T-helper 1 cell treated with Interleukin-12 subunit alpha and Interleukin-12 subunit beta and Interleukin-4 antibody, amounts not matched to agents 30 μg/mL and 1 μg/mL, for 36 hours (primary cell): ENCODE measurements at regions not wholly inside any gene's neighbourhood (a gene's known extent, or its start where the extent isn't known, plus 50 kb on each side); places are given as distances from the start of the nearest gene placed in this dataset.

ENCODE experiments used
- H3K27ac Mint-ChIP-seq: one replicate; pipeline ENCODE4 v1.8.0; 2021; ENCODE audit warnings: mild to moderate bottlenecking, mixed read lengths
- H3K27me3 Mint-ChIP-seq: one replicate; pipeline ENCODE4 v1.8.0; 2021; ENCODE audit warnings: low read depth, mixed read lengths
- H3K36me3 Mint-ChIP-seq: one replicate; pipeline ENCODE4 v1.8.0; 2021; ENCODE audit warnings: low read depth, mixed read lengths
- H3K4me1 Mint-ChIP-seq: one replicate; pipeline ENCODE4 v1.8.0; 2021; ENCODE audit warnings: low read depth, mixed read lengths
- H3K4me3 Mint-ChIP-seq: one replicate; pipeline ENCODE4 v1.8.0; 2021; ENCODE audit warnings: mild to moderate bottlenecking, moderate library complexity, mixed read lengths
- H3K9me3 Mint-ChIP-seq: one replicate; pipeline ENCODE4 v1.8.0; 2021; ENCODE audit warnings: mixed read lengths

DNA sequence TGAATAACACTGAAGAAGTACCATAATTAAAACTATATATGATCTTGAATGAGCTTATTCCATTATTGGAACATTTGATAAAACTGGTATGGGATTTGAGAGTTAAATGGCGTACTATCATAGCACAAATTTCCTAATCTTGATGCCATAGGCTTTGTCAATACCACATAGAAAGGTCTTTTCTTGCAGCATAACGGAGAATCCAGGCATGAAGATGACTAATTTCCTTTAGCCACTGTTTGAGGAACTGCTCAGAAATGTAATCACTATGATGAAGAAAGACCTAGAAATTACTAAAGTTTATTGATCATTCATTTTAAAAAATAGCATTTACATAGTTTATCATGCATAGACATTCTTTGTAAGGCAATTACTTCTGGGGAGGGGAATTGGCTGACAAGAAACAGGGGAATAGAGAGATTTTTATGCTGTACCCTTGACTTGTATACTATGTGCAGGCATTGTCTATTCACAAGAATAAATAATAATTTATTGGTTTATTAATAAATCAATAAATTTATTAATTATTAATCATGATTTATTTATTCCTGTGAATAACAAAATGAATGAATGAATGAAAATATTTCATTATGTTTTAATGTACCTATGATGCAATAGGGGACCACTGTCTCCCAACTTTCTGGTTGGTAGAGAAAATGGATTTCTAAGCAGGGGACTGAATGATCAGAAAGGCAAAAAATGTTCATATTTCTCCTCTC is 2676.6 kb downstream of the PCDH9 start:
- Mint-ChIP-seq H3K4me1 (no peaks in the 10 kb centered on the region), H3K9me3 (peaks cover 18% of the 10 kb centered on the region), H3K27ac (no peak overlapping the region), H3K27me3 (no peaks in the 10 kb centered on the region), H3K36me3 (no peaks in the 10 kb centered on the region), H3K4me3 (no peak overlapping the region)

DNA sequence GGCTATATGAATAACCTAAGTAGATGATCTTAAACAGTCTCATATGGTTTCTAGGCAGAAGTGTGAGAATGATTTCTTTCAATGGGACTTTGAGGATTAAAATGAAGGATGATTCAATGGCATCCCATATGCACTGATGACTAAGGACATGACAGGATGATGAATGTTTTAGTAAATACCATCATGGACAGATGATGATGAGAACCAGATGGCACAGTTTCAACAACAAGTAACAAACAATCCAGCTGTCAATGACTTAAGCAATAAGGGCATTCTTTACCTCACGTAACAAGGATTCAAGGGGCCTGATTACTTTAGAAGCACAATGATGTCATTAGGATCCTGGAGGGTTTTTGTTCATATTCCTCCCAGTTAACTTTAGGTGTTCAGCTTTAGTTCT is 2678.4 kb downstream of the PCDH9 start:
- Mint-ChIP-seq H3K4me3 (no peak overlapping the region), H3K27ac (no peak overlapping the region), H3K9me3 (peaks cover 16% of the 10 kb centered on the region), H3K27me3 (no peaks in the 10 kb centered on the region), H3K4me1 (no peaks in the 10 kb centered on the region), H3K36me3 (no peaks in the 10 kb centered on the region)

DNA sequence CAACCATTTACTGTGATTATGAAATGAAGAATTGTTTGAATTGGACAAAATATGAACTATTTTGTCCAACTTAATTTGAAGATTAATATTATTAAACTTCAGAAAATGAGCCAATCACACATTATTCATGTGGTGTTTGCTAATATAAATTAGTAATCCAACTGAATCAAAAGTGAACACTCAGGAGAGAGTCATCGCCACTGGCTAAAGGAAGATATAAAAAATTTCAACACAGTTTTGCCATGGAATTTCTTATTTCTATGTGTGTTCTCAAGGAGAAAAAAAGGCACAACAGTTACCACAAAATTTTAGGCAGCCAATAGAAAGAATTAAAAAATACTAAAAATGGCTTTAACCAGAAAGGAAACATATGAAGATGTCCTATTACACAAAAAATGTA is 2683.8 kb downstream of the PCDH9 start:
- H3K27me3 Mint-ChIP-seq = no peaks in the 10 kb centered on the region
- H3K4me1 Mint-ChIP-seq = no peaks in the 10 kb centered on the region
- no peak overlapping the region for H3K4me3 Mint-ChIP-seq
- no peaks in the 10 kb centered on the region for H3K36me3 Mint-ChIP-seq
- H3K27ac Mint-ChIP-seq = no peak overlapping the region
- H3K9me3 Mint-ChIP-seq = peaks cover 8% of the 10 kb centered on the region

DNA sequence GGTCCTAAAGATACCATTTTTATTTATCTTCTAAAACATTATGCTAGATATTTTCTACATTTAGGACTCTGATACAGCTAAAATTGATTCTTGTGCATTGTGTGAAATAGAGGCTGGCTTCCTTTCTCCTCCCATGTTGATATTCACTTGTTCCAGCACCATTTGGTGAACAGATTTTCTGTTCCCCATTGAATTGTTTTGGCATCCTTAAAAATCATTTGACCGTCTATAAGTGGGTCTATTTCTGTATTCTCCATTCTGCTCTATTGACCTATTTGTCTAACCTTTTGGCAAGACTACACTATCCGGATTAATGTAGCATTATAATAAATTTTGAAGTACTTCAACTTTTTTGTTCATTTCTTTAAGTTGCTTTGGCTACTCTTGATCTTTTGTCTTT is 2689.2 kb downstream of the PCDH9 start:
- no peaks in the 10 kb centered on the region for H3K27me3 Mint-ChIP-seq
- H3K4me1 Mint-ChIP-seq = no peaks in the 10 kb centered on the region
- H3K27ac Mint-ChIP-seq = no peak overlapping the region
- no peaks in the 10 kb centered on the region for H3K36me3 Mint-ChIP-seq
- H3K9me3 Mint-ChIP-seq = no peaks in the 10 kb centered on the region
- no peak overlapping the region for H3K4me3 Mint-ChIP-seq

DNA sequence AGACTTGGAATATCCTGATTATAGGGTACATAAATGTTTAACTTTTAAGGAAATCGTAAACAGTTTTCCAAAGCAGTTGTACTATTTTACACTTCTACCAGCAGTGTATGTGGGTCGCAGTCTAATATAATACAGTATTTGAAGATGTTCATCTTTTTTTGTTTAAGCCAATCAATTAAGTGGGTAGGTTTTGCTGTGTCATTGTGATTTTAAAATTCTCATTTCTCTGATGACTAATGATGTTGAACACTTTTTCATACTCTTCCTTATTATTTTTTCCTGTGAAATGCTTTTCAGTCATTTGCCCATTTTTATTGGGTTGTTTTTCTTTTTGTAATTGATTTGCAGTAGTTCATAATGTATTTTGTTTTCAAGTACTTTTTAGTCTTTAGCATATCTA is 2689.7 kb downstream of the PCDH9 start:
- no peak overlapping the region for H3K27ac Mint-ChIP-seq
- no peaks in the 10 kb centered on the region for H3K27me3 Mint-ChIP-seq
- no peak overlapping the region for H3K4me3 Mint-ChIP-seq
- H3K9me3 Mint-ChIP-seq = no peaks in the 10 kb centered on the region
- no peaks in the 10 kb centered on the region for H3K4me1 Mint-ChIP-seq
- no peaks in the 10 kb centered on the region for H3K36me3 Mint-ChIP-seq

DNA sequence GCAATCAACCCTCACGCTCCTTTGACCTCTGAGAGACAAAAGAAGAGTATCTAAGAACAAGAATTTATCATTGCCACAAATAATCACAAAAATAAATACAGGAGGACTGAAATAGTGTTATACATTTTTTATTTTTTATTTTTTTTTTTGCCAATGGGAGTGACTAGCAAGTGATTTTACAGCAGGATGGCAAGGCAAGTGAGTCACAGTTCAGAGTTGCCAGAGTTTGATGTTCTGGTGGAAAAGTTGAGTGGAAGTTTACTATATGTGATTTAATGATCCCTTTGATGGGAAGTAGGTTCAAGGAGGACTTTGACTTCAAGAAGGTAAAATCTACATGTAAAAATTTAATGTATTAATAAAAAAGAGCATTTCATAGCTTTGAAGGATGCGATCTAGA is 2691.4 kb downstream of the PCDH9 start:
- no peaks in the 10 kb centered on the region for H3K4me1 Mint-ChIP-seq
- H3K4me3 Mint-ChIP-seq = no peak overlapping the region
- no peak overlapping the region for H3K27ac Mint-ChIP-seq
- H3K9me3 Mint-ChIP-seq = no peaks in the 10 kb centered on the region
- no peaks in the 10 kb centered on the region for H3K36me3 Mint-ChIP-seq
- H3K27me3 Mint-ChIP-seq = no peaks in the 10 kb centered on the region

DNA sequence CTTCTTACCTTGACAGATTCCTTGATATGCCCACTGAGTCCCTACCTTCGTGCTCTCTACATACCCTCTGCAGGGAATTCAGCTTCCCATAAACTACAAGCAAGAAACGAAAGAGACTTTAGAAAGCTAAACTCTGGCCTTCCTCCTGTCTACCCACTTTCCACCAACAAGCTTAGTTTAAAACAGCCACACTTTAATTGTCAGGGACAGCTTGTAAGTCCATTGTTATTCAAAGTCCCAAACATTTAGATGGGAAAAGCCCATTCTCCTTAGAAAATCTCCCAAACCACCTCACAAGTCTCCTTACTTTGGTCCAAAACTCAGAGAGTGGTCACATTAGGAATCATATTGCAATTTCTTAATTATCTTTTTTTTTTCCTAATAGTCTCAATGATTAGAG is 2695.8 kb downstream of the PCDH9 start:
- Mint-ChIP-seq H3K36me3 (no peaks in the 10 kb centered on the region), H3K9me3 (no peaks in the 10 kb centered on the region), H3K27ac (no peak overlapping the region), H3K4me1 (no peaks in the 10 kb centered on the region), H3K4me3 (no peak overlapping the region), H3K27me3 (no peaks in the 10 kb centered on the region)

DNA sequence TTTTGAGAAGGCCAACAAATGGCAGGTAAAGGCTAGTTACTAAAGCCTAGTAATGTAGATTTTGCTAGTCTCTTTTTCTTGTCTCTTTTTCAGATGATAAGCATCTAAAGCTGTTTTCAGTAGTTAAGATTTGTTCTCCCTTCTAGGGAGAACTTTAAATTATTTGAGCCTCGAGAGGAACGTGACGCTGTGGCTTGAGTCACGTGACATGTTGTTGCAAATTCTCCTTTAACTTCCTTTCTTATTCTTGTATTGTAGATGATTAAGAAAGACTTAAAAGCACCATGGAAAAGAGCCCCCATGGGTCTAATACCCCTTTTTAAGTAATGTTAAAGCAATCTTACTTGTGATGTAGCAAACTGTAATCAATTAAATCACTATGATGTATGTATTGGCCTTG is 2698.7 kb downstream of the PCDH9 start:
- H3K9me3 Mint-ChIP-seq = no peaks in the 10 kb centered on the region
- H3K27me3 Mint-ChIP-seq = no peaks in the 10 kb centered on the region
- H3K4me1 Mint-ChIP-seq = no peaks in the 10 kb centered on the region
- H3K36me3 Mint-ChIP-seq = no peaks in the 10 kb centered on the region
- no peak overlapping the region for H3K27ac Mint-ChIP-seq
- no peak overlapping the region for H3K4me3 Mint-ChIP-seq

DNA sequence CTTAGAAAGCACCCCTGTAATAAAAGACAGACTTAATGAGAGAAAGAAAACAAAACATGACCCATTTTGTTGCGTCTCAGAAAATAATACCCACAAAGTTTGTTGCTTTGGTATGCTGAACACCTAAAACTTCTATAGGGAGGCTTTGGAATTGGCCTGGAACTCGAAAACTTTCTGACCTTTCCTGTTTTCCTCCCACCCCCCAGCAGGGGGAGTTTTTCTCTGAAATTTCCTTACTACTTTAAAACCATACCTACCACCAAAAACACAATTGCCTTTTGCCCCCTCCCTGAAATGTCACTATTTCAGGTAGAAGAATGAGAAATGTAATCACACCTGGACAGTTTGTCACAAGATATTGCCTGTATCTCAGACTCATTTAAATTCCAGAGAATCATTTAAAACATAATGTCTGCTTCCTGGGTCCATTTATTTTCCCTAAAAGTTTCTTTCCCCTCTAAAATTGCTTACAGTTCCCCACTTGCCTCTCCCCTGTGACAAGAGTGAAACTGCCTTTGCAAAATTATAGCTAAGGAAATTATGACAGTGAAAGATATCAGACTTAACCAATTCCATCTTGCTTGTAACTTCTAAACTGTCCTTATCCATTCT is 2700.2 kb downstream of the PCDH9 start:
- Mint-ChIP-seq H3K4me3 (no peak overlapping the region), H3K4me1 (no peaks in the 10 kb centered on the region), H3K36me3 (no peaks in the 10 kb centered on the region), H3K27ac (no peak overlapping the region), H3K9me3 (peaks cover 3% of the 10 kb centered on the region), H3K27me3 (no peaks in the 10 kb centered on the region)

DNA sequence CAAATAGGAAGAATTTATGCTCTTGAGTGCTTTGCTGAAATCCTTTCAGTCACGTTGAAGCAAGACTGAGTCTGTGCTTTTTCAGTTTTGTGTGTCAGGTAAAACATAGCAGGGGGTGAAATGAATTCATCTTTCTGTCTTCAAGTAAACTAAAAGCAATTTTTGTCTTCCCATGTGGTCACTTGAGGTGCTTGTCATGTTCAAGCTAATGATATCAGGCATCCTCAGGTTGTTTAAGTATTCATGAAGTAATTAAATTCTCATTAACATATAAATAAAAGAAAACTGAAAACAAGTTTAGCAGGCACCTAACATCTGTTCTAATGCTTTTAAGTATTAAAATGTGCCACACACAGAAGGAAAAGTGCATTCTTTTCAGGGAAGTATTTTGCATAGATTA is 2701.3 kb downstream of the PCDH9 start:
- Mint-ChIP-seq H3K9me3 (peaks cover 3% of the 10 kb centered on the region), H3K4me3 (no peak overlapping the region), H3K27me3 (no peaks in the 10 kb centered on the region), H3K4me1 (no peaks in the 10 kb centered on the region), H3K27ac (no peak overlapping the region), H3K36me3 (no peaks in the 10 kb centered on the region)

DNA sequence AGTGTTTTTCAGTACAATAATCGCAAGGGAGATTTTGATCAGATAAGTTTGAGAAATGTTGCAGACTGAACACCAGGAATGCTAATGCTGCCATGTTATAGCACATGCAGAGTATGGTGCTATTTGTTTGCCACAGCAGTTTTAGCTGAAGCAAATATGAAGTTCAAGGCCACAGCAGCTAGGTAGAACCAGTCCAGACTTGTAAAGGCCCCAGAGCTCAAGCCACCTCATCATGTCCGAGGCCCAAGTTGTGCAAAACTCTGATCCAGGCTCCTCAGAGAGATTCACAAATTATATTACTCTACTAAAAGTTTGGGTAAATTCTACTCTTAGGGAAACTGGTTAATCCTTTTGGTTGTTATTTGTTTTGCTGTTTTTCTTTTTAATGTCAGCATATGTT is 2702.6 kb downstream of the PCDH9 start:
- H3K36me3 Mint-ChIP-seq = no peaks in the 10 kb centered on the region
- no peak overlapping the region for H3K27ac Mint-ChIP-seq
- peaks cover 3% of the 10 kb centered on the region for H3K9me3 Mint-ChIP-seq
- no peaks in the 10 kb centered on the region for H3K4me1 Mint-ChIP-seq
- no peaks in the 10 kb centered on the region for H3K27me3 Mint-ChIP-seq
- no peak overlapping the region for H3K4me3 Mint-ChIP-seq

DNA sequence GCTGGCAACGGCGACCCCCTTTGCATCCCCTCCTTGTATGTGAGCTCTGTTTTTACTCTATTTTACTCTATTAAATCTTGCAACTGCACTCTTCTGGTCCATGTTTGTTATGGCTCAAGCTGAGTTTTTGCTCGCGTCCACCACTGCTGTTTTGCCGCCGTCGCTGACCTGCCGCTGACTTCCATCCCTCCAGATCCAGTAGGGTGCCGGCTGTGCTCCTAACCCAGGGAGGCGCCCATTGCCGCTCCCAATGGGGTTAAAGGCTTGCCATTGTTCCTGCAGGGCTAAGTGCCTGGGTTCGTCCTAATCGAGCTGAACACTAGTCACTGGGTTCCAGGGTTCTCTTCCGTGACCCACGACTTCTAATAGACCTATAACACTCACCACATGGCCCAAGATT is 2704.4 kb downstream of the PCDH9 start:
- Mint-ChIP-seq H3K27ac (no peak overlapping the region), H3K27me3 (no peaks in the 10 kb centered on the region), H3K9me3 (peaks cover 7% of the 10 kb centered on the region), H3K4me1 (no peaks in the 10 kb centered on the region), H3K4me3 (no peak overlapping the region), H3K36me3 (no peaks in the 10 kb centered on the region)

DNA sequence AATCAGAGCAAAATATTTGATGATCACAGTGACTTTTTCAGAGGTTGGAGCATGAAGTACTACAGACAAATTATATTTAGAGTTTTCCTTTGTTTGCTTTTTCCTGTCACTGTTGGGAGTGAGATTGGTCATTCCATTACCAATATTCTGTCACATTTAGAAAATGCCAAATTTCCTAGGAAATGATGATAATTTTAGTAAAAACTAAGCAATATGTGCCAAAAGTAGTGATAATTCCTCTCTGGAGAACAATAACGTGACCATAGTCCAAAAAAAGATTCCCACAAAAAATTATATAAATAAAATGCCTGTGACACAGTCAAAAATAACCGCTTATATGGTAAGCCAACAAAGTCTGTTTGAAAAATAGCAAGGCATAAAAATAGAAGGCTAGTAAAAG is 2719.4 kb downstream of the PCDH9 start:
- Mint-ChIP-seq H3K27ac (no peak overlapping the region), H3K4me3 (no peak overlapping the region), H3K36me3 (no peaks in the 10 kb centered on the region), H3K9me3 (peaks cover 14% of the 10 kb centered on the region), H3K27me3 (no peaks in the 10 kb centered on the region), H3K4me1 (no peaks in the 10 kb centered on the region)

DNA sequence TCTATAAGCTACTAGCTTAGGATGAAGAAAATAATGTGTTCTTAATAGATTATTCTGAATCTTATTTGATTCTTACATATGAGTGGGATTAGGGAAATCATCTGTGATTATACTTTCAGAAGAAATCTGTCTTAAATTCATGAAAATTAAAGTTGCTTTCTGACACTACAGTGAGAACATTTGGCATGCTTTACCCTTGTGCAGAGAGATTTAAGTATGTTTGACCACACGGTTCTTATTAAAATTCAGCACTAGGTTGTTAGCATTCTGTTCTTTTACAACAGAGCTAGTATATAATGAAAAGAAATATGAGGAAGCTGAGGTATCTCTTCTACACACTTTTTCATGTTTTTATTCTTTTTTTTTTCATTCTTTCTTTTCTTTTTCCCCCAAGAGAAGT is 2723.9 kb downstream of the PCDH9 start:
- Mint-ChIP-seq H3K4me3 (no peak overlapping the region), H3K36me3 (no peaks in the 10 kb centered on the region), H3K27me3 (no peaks in the 10 kb centered on the region), H3K4me1 (no peaks in the 10 kb centered on the region), H3K27ac (no peak overlapping the region), H3K9me3 (peaks cover 26% of the 10 kb centered on the region)

DNA sequence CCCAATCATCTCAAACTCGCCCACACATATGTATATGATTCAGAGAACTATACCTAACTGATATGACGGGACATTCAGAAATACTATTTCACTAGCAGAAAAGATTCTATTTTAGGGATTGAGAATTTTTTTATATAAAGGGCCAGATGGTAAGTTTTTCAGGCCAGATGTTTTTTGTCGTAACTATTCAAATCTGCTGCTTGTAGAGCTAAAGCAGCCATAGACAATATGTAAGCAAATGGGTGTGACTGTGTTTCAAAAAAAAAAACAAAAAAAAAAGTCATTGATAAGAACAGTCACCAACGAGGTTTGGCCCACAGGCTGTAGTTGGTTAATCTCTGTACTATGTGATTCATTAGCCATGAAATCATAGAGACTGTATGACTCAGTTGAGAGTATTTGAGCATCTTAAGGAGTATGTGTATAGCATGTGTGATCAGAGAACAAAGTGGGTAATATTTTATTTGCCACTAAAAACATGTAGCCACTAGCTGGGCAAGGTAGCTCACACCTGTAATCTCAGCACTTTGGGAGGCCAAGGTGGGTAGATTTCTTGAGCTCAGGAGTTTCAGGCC is 2724.7 kb downstream of the PCDH9 start:
- no peak overlapping the region for H3K4me3 Mint-ChIP-seq
- no peaks in the 10 kb centered on the region for H3K36me3 Mint-ChIP-seq
- H3K4me1 Mint-ChIP-seq = no peaks in the 10 kb centered on the region
- H3K9me3 Mint-ChIP-seq = peaks cover 26% of the 10 kb centered on the region
- H3K27me3 Mint-ChIP-seq = no peaks in the 10 kb centered on the region
- H3K27ac Mint-ChIP-seq = no peak overlapping the region
